Activated CD8-positive, alpha-beta T cell treated with anti-CD3 and anti-CD28 coated beads for 36 hours (primary cell): ENCODE measurements at regions not wholly inside any gene's neighbourhood (a gene's known extent, or its start where the extent isn't known, plus 50 kb on each side); places are given as distances from the start of the nearest gene placed in this dataset.

ENCODE experiments used
- ATAC-seq: fragments of 200-7000 bp; cut with Tn5 transposase; one replicate; pipeline ENCODE4 v1.10.0; 2021; ENCODE audit warnings: mild to moderate bottlenecking, moderate library complexity
- CTCF ChIA-PET: fragments of 350-600 bp; sonication (Branson Sonifier 250); formaldehyde crosslinking; loops from one replicate; lab custom pipeline; 2021; ENCODE audit warnings: antibody characterized with exemption; lab: Charles Lee
- POLR2A ChIA-PET: fragments of 350-600 bp; sonication (Branson Sonifier 250); formaldehyde crosslinking; loops from one replicate; lab custom pipeline; 2021; ENCODE audit warnings: antibody characterized with exemption; lab: Charles Lee
- DNase-seq: peaks from one replicate; pipeline ENCODE4 v3.0.0-alpha.2; 2020
- H3K27ac Mint-ChIP-seq: one replicate; pipeline ENCODE4 v1.8.0; 2021; ENCODE audit warnings: mild to moderate bottlenecking, mixed read lengths
- H3K27me3 Mint-ChIP-seq: one replicate; pipeline ENCODE4 v1.8.0; 2021; ENCODE audit warnings: mixed read lengths
- H3K36me3 Mint-ChIP-seq: one replicate; pipeline ENCODE4 v1.8.0; 2021; ENCODE audit warnings: low read depth, mixed read lengths
- H3K4me1 Mint-ChIP-seq: one replicate; pipeline ENCODE4 v1.8.0; 2021; ENCODE audit warnings: low read depth, mixed read lengths
- H3K4me3 Mint-ChIP-seq: one replicate; pipeline ENCODE4 v1.8.0; 2021; ENCODE audit warnings: mild to moderate bottlenecking, moderate library complexity, mixed read lengths
- H3K9me3 Mint-ChIP-seq: one replicate; pipeline ENCODE4 v1.8.0; 2021; ENCODE audit warnings: mixed read lengths
- CTCF ChIP-seq: fragments of 200-600 bp; IDR thresholded peaks from one replicate; pipeline ENCODE4 v1.8.0; 2022; ENCODE audit warnings: antibody characterized with exemption, mild to moderate bottlenecking
- intact Hi-C: fragments of 100-400 bp; cut with micrococcal nuclease; formaldehyde crosslinking; loops from one replicate; pipeline ENCODE4 v1.10.0; 2022

DNA sequence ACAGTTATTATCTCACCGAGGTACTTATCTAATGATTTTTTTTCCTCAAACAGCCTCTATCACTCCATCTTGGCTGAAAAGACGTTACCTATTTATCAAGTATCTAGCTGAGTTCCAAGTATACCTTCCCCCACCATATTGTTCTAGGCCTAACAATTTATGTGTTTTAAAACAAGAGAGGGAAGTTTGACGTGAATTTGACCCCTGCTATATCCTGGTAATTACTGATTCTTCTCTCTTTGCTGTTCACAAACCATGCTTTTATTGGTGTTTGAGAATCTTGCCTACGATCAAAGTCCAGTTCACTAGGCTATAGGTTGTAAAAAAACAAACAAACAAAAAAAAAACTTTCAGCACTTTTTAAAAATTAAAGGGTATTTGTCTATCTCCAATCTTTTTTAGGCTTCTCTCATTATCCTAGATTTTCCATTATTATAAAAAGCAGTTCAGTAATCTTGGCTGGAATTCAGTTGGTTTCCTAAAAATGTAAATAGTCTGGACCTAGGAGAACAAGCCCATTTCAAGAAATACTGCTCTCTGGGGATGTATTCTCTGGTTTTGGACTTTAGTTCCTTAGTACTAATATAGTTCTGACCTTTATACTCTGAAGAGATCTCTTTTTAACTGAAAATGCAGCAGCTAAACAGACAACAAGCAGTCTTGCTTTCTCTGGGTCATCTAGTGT is 505.4 kb downstream of the CPS1 start:
- intact Hi-C loops: no loop called here
- no peaks in the 10 kb centered on the region for H3K9me3 Mint-ChIP-seq

DNA sequence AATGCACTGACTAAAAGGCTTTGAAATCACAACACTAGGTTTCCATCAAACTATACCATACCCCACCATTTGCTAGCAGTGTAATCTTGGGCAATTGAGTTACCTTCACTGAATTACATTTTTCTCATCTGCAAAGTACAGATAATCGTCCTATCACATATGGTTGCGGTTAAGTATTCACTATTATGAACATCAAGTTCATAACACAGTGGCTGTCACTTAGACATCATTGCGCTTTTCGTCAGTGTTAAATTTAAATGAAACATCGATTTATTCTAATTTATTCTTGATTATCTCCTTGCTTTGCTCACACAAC is 505.9 kb downstream of the CPS1 start:
- no peak overlapping the region for H3K27ac Mint-ChIP-seq

More for the DNA sequence above, 505.4 kb downstream of the CPS1 start:
- no peak overlapping the region for H3K4me3 Mint-ChIP-seq
- H3K4me1 Mint-ChIP-seq: no peaks in the 10 kb centered on the region
- H3K36me3 Mint-ChIP-seq: no peaks in the 10 kb centered on the region
- TF ChIP-seq CTCF: no peak
- ChIA-PET CTCF (no interaction called here), POLR2A (no interaction called here)
- DNase-seq (no peak), ATAC-seq (no peak)
- H3K27me3 Mint-ChIP-seq: no peaks in the 10 kb centered on the region
- no peak overlapping the region for H3K27ac Mint-ChIP-seq

DNA sequence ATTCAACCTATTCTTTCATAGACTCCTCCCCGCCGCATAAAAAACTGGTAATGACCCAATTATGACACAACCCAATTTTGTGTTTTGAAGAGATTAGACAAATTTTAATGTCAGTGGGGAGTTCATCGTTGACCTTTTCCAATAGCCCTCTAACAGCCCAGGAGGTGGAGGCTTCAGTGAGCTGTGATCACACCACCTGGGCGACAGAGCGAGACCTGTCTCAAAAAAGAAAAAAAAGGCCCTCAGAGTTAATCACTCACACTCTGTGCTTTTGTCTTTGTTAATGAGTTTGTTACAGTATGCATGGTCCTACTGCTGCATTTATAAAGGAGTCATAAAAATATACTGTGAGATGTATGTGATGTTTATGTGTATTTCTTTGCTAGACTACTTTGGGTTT is 510.6 kb downstream of the CPS1 start:
- Mint-ChIP-seq H3K27ac (no peak overlapping the region), H3K27me3 (no peaks in the 10 kb centered on the region), H3K4me3 (no peak overlapping the region), H3K36me3 (no peaks in the 10 kb centered on the region), H3K4me1 (no peaks in the 10 kb centered on the region), H3K9me3 (no peaks in the 10 kb centered on the region)
- TF ChIP-seq CTCF: no peak
- intact Hi-C loops: no loop called here
- ChIA-PET CTCF (no interaction called here), POLR2A (no interaction called here)
- DNase-seq (no peak), ATAC-seq (no peak)

More for the DNA sequence above, 505.9 kb downstream of the CPS1 start:
- ChIA-PET POLR2A (no interaction called here), CTCF (no interaction called here)
- no peaks in the 10 kb centered on the region for H3K27me3 Mint-ChIP-seq
- no peaks in the 10 kb centered on the region for H3K4me1 Mint-ChIP-seq
- no peak for TF ChIP-seq CTCF
- DNase-seq (no peak), ATAC-seq (no peak)
- no peaks in the 10 kb centered on the region for H3K36me3 Mint-ChIP-seq
- no peaks in the 10 kb centered on the region for H3K9me3 Mint-ChIP-seq
- intact Hi-C loops: no loop called here
- H3K4me3 Mint-ChIP-seq: no peak overlapping the region

DNA sequence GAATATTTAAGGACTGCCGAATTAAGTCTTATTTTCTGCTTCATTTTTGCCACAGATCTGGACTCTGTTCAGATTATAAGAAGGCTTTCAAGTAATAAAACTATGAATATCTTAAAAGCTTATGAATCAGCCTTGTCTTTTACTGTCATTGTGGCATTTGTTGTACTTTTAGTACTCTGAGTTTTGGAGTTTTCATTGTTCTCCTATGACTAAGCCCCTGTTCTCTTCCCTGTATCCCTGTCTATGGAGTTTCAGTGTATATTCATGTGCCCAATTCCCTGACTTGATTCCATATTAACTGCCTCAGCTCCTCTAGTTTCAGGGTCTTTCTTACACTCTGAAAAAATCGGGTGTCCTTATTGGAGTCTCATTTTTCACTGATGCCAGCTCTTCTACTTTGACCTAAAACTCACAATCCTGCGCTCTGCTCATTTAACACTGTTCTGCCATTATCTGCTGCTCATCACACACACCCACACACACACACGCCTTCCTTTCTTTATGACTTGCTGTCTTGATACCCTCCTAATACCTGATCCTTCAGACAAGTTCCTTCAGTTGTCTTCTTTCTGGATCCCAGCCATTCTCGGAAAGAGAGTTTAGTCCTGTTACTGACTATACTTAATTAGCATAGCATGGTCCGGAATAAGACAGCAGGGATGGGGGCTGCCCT is 511.8 kb downstream of the CPS1 start:
- Mint-ChIP-seq H3K27me3 (no peaks in the 10 kb centered on the region), H3K36me3 (no peaks in the 10 kb centered on the region), H3K27ac (no peak overlapping the region), H3K9me3 (no peaks in the 10 kb centered on the region), H3K4me3 (no peak overlapping the region), H3K4me1 (no peaks in the 10 kb centered on the region)
- ATAC-seq (no peak), DNase-seq (no peak)
- TF ChIP-seq CTCF: no peak
- ChIA-PET CTCF (no interaction called here), POLR2A (no interaction called here)
- intact Hi-C loops: no loop called here

- ATAC-seq: no peak
- no peaks in the 10 kb centered on the region for H3K4me1 Mint-ChIP-seq
- no peak overlapping the region for H3K27ac Mint-ChIP-seq
- peaks cover 1% of the 10 kb centered on the region for H3K9me3 Mint-ChIP-seq
- no peak overlapping the region for H3K4me3 Mint-ChIP-seq
- H3K27me3 Mint-ChIP-seq: no peaks in the 10 kb centered on the region
- CTCF ChIA-PET: no interaction called here
- TF ChIP-seq CTCF: no peak
- no peaks in the 10 kb centered on the region for H3K36me3 Mint-ChIP-seq
- DNase-seq: no peak
- POLR2A ChIA-PET: no interaction called here
- intact Hi-C loops: no loop called here
These were observed 514.1 kb downstream of the CPS1 start for GRCh38 chr2:211070547-211070946.
